ENCODE measurements at regions not wholly inside any gene's neighbourhood (a gene's known extent, or its start where the extent isn't known, plus 50 kb on each side); places are given as distances from the start of the nearest gene placed in this dataset.

DNA sequence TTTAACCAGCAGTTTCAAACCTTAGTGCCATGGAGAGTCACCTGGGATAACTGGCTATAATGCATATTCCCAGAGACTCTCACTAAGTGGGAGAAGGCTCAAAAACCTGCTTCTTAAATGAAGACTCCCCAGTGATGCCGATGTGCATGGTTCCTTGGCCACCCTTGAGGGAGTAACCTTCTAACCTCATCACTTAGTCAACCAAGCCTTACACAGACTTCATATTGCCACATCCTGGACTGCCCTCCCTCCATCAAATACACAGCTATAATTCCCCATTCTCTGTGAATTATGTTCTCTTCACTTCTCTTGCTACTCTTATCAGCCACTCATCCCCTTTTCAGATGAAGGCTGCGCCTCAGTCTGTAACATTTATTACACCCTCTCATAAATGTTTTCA is 462.9 kb upstream of the RGPD4 start:
- no peaks in the 10 kb centered on the region for H3K36me3 Mint-ChIP-seq (ENCODE audit: insufficient read depth, unreplicated experiment)
- H3K4me1 Mint-ChIP-seq (ENCODE audit: insufficient read depth, unreplicated experiment): peaks cover 13% of the 10 kb centered on the region
- ChIA-PET POLR2A (no interaction called here), CTCF (no interaction called here)
- TF ChIP-seq, protein P1, sequence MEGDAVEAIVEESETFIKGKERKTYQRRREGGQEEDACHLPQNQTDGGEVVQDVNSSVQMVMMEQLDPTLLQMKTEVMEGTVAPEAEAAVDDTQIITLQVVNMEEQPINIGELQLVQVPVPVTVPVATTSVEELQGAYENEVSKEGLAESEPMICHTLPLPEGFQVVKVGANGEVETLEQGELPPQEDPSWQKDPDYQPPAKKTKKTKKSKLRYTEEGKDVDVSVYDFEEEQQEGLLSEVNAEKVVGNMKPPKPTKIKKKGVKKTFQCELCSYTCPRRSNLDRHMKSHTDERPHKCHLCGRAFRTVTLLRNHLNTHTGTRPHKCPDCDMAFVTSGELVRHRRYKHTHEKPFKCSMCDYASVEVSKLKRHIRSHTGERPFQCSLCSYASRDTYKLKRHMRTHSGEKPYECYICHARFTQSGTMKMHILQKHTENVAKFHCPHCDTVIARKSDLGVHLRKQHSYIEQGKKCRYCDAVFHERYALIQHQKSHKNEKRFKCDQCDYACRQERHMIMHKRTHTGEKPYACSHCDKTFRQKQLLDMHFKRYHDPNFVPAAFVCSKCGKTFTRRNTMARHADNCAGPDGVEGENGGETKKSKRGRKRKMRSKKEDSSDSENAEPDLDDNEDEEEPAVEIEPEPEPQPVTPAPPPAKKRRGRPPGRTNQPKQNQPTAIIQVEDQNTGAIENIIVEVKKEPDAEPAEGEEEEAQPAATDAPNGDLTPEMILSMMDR (IDR thresholded peaks at IDR 0.05; ENCODE audit: unreplicated experiment): no peak
- H3K9me3 Mint-ChIP-seq (ENCODE audit: unreplicated experiment): no peaks in the 10 kb centered on the region
- BruUV-seq (replicated peaks): no TSS peak
- no peak for DNase-seq (ENCODE audit: unreplicated experiment)
- no peaks in the 10 kb centered on the region for H3K27me3 Mint-ChIP-seq (ENCODE audit: insufficient read depth, unreplicated experiment)
- H3K4me3 Mint-ChIP-seq (ENCODE audit: unreplicated experiment): no peak overlapping the region
- intact Hi-C loops (cut with micrococcal nuclease): no loop called here
- H3K27ac Mint-ChIP-seq (ENCODE audit: low read depth, unreplicated experiment): no peak overlapping the region

DNA sequence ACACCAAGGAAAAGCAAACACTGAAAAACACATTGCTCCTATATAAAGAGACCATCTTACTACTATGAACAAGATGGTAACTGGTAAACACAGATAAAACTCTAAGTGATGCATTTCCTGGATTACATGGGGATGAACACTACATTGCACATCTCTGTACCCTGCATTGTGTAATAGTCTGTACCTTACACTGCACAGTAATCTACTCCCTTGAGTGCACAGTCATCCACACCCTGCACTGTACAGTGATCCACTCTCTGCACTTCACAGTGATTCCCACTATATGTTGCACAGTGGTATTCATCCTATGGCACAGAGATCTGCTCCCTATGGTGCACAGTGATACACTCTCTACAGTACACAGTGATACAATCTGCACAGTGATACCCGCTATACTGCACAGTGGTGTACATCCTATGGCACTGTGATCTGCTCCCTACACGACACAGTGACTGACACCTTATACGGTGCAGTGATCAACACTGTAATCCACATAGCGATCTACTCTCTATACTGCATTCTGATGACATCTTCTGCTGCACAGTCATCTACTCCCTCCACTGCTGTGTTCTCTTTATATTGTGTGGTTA is 462.2 kb upstream of the RGPD4 start:
- intact Hi-C loops (cut with micrococcal nuclease): no loop called here
- CTCF ChIA-PET: no interaction called here
- H3K27me3 Mint-ChIP-seq (ENCODE audit: insufficient read depth, unreplicated experiment): no peaks in the 10 kb centered on the region
- BruUV-seq (replicated peaks): no TSS peak
- H3K9me3 Mint-ChIP-seq (ENCODE audit: unreplicated experiment): no peaks in the 10 kb centered on the region
- H3K27ac Mint-ChIP-seq (ENCODE audit: low read depth, unreplicated experiment): no peak overlapping the region
- POLR2A ChIA-PET: no interaction called here
- no peak for DNase-seq (ENCODE audit: unreplicated experiment)
- no peak overlapping the region for H3K4me3 Mint-ChIP-seq (ENCODE audit: unreplicated experiment)
- no peaks in the 10 kb centered on the region for H3K36me3 Mint-ChIP-seq (ENCODE audit: insufficient read depth, unreplicated experiment)
- peaks cover 13% of the 10 kb centered on the region for H3K4me1 Mint-ChIP-seq (ENCODE audit: insufficient read depth, unreplicated experiment)
- TF ChIP-seq, protein P1 (IDR thresholded peaks at IDR 0.05; ENCODE audit: unreplicated experiment): no peak

GRCh38 chr2:107374249-107374648 is 452.4 kb upstream of the RGPD4 start:
- H3K9me3 Mint-ChIP-seq (ENCODE audit: unreplicated experiment): peaks cover 24% of the 10 kb centered on the region
- CTCF ChIA-PET: no interaction called here
- no peaks in the 10 kb centered on the region for H3K36me3 Mint-ChIP-seq (ENCODE audit: insufficient read depth, unreplicated experiment)
- TF ChIP-seq, protein P1 (IDR thresholded peaks at IDR 0.05; ENCODE audit: unreplicated experiment): no peak
- no peaks in the 10 kb centered on the region for H3K4me1 Mint-ChIP-seq (ENCODE audit: insufficient read depth, unreplicated experiment)
- no peak for DNase-seq (ENCODE audit: unreplicated experiment)
- intact Hi-C loops (cut with micrococcal nuclease): no loop called here
- no TSS peak for BruUV-seq (replicated peaks)
- no peak overlapping the region for H3K27ac Mint-ChIP-seq (ENCODE audit: low read depth, unreplicated experiment)
- H3K27me3 Mint-ChIP-seq (ENCODE audit: insufficient read depth, unreplicated experiment): no peaks in the 10 kb centered on the region
- H3K4me3 Mint-ChIP-seq (ENCODE audit: unreplicated experiment): no peak overlapping the region
- POLR2A ChIA-PET: no interaction called here

- Mint-ChIP-seq H3K4me3 (ENCODE audit: unreplicated experiment) (no peak overlapping the region), H3K36me3 (ENCODE audit: insufficient read depth, unreplicated experiment) (no peaks in the 10 kb centered on the region), H3K9me3 (ENCODE audit: unreplicated experiment) (peaks cover 32% of the 10 kb centered on the region), H3K4me1 (ENCODE audit: insufficient read depth, unreplicated experiment) (no peaks in the 10 kb centered on the region), H3K27me3 (ENCODE audit: insufficient read depth, unreplicated experiment) (no peaks in the 10 kb centered on the region), H3K27ac (ENCODE audit: low read depth, unreplicated experiment) (no peak overlapping the region)
- DNase-seq (ENCODE audit: unreplicated experiment): no peak
- intact Hi-C loops (cut with micrococcal nuclease): no loop called here
- ChIA-PET POLR2A (interaction anchor here (0.7 kb wide), 1 partner anchor 1742 kb away, joined by 4 read pairs; no protein-coding TSS in a partner anchor), CTCF (no interaction called here)
- TF ChIP-seq, protein P1 (IDR thresholded peaks at IDR 0.05; ENCODE audit: unreplicated experiment): no peak
- no TSS peak for BruUV-seq (replicated peaks)
These were observed 449.8 kb upstream of the RGPD4 start for GRCh38 chr2:107376909-107377308.

All from MCF 10A (cell line).